ENCODE measurements at regions not wholly inside any gene's neighbourhood (a gene's known extent, or its start where the extent isn't known, plus 50 kb on each side); places are given as distances from the start of the nearest gene placed in this dataset.

DNA sequence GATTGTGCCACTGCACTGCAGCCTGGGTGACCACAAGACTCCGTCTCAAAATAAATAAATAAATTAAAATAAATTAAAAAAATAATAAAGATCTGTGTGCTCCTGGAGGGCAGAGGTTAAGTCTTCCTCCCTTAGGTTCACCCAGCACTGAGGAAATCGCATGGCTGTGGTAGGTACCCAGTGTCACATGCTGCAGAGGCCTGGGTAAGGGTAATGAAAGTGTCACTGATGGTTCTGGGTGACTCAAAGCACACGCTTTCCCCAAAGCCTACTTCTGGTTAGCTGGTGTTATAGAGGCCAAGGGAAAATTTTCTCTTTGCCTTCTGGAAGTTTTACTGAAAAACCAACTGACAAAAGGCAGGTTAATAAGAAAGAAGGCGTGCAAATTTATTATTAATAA is 88.8 kb upstream of the ITGB1 start:
- no peak overlapping the region for H4K8ac ChIP-seq (ENCODE audit: low read depth in 2 of 2, low read length in 2 of 2)
- TF ChIP-seq MAFK (IDR thresholded peaks at IDR 0.05; ENCODE audit: low read depth, low read length) (no peak), BHLHE40 (IDR thresholded peaks at IDR 0.05; ENCODE audit: low read depth, low read length) (no peak), NFE2L2 (IDR thresholded peaks at IDR 0.05; ENCODE audit: low read depth, low read length) (no peak), POLR2A (IDR thresholded peaks at IDR 0.05; ENCODE audit: low read depth, low read length) (no peak), MXI1 (IDR thresholded peaks at IDR 0.05; ENCODE audit: borderline replicate concordance, low read depth, low read length) (no peak), CHD1 (IDR thresholded peaks at IDR 0.05; ENCODE audit: low read depth, low read length) (no peak), CEBPB (IDR thresholded peaks at IDR 0.05; ENCODE audit: low read depth, low read length) (no peak), ELK1 (IDR thresholded peaks at IDR 0.05; ENCODE audit: borderline replicate concordance, low read depth, low read length) (no peak)
- no peak overlapping the region for H3K9ac ChIP-seq (ENCODE audit: low read depth, low read length)
- H3K9me3 ChIP-seq (ENCODE audit: control insufficient read depth, insufficient read depth, low read length): no peaks in the 10 kb centered on the region
- in situ Hi-C loops (cut with MboI; ENCODE audit: low sequenced_read_pairs) (no loop called here), dilution Hi-C loops (cut with HindIII; ENCODE audit: low sequenced_read_pairs, unreplicated experiment) (no loop called here), intact Hi-C loops (cut with micrococcal nuclease) (no loop called here)
- DNase-seq: no peak
- no peaks in the 10 kb centered on the region for H3K4me1 ChIP-seq (ENCODE audit: control insufficient read depth, insufficient read depth, low read length)
- H3K79me1 ChIP-seq (ENCODE audit: low read depth in 1 of 2, low read length in 2 of 2): no peaks in the 10 kb centered on the region
- ChIA-PET POLR2A (ENCODE audit: unreplicated experiment) (no interaction called here), CTCF (no interaction called here)
- no peak overlapping the region for H2BK15ac ChIP-seq (ENCODE audit: low read depth, low read length)
- no peak overlapping the region for H2BK120ac ChIP-seq (ENCODE audit: low read depth, low read length)
- no peak overlapping the region for H3K18ac ChIP-seq (ENCODE audit: low read depth, low read length)
- no peaks in the 10 kb centered on the region for H4K20me1 ChIP-seq (ENCODE audit: insufficient read depth, low read length)
- H4K91ac ChIP-seq (ENCODE audit: insufficient read depth, low read depth, low read length): no peak overlapping the region
- WGBS, 2 experiments (ENCODE audit: extremely low coverage in 2 of 2, insufficient read length in 1 of 2): 100% methylated on average over 1 of the region's 4 CpGs; no CpG with 5 or more reads in 1 of the 2 experiments
- no peaks in the 10 kb centered on the region for H3K9me1 ChIP-seq (ENCODE audit: insufficient read depth, low read length)
- H4K5ac ChIP-seq (ENCODE audit: low read depth, low read length): no peak overlapping the region
- H3K4me3 ChIP-seq (ENCODE audit: insufficient read depth, low read depth, low read length): no peak overlapping the region
- no peak overlapping the region for H2AK9ac ChIP-seq (replicated peaks; ENCODE audit: low read depth, low read length, poor library complexity)
- H2BK5ac ChIP-seq (ENCODE audit: low read depth, low read length, poor library complexity, severe bottlenecking): no peak overlapping the region
- BruUV-seq (replicated peaks): no TSS peak
- no peaks in the 10 kb centered on the region for H3K36me3 ChIP-seq (ENCODE audit: control insufficient read depth, insufficient read depth, low read length)
- H3K4me2 ChIP-seq (ENCODE audit: low read depth, low read length): no peak overlapping the region
- no peak overlapping the region for H3K23ac ChIP-seq (ENCODE audit: low read depth, low read length)
- H2BK20ac ChIP-seq (ENCODE audit: low read depth, low read length): no peak overlapping the region
- no peak overlapping the region for H2AFZ ChIP-seq (replicated peaks; ENCODE audit: low read length, poor library complexity)
- no peak for ATAC-seq (ENCODE audit: low read depth)
- no peak overlapping the region for H3K56ac ChIP-seq (ENCODE audit: extremely low read depth, insufficient read depth, low read length)
- H3K27ac ChIP-seq (ENCODE audit: insufficient read depth, low read length): no peak overlapping the region
- no peaks in the 10 kb centered on the region for H3K27me3 ChIP-seq (ENCODE audit: control insufficient read depth, insufficient read depth, low read length)
- H2AK5ac ChIP-seq (ENCODE audit: low read depth, low read length): no peak overlapping the region
- no peak overlapping the region for H3K14ac ChIP-seq (replicated peaks; ENCODE audit: low read depth, low read length)
- H3K4ac ChIP-seq (ENCODE audit: low read depth, low read length): no peak overlapping the region
